ENCODE measurements at regions not wholly inside any gene's neighbourhood (a gene's known extent, or its start where the extent isn't known, plus 50 kb on each side); places are given as distances from the start of the nearest gene placed in this dataset.

DNA sequence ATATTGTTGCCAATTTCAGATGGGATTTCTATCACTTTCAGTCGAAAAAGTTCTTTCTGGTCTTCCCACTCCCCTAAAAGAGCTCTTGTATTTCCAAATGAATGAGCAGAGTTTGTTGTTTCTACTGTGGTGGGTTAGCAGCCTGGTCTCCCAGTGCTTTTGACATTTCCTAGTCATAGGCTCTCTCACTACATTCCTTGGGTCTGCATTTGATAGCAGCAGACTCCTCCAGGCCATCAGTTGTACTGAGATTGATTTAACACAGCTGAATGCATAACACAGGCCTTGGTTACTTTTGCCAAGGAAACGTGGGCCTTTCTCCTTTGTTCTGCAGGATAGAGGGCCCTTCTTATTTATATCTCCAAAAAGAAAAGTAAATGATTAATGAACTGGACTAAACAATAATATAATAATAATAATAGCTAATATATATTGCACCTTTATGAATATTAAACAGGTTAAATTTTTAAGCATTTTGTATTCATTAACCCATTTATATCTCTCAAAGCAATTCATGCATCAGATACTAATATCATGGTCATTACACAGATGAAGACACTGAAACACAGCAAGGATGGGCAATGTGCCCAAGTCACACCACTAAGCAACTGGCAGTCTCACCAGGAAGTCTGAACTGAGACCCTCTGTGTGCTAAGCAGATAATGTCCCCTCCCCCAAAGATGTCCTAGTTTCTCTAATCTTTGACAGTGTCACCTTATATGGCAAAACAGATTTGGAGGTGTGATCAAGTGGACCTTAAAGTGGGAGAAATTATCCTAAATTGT, 1579.2 kb downstream of the AACS start:
- no peak overlapping the region for H3T11ph ChIP-seq (ENCODE audit: low read length)
- no peaks in the 10 kb centered on the region for H3K79me2 ChIP-seq (ENCODE audit: insufficient read depth, low read length)
- Mint-ChIP-seq H3K9me3 (peaks cover 4 to 30% of the 10 kb centered on the region in 2 experiments; a peak in 4 of 5 replicates), H3K36me3 (ENCODE audit: insufficient read depth in 1 of 3, low read depth in 3 of 3) (peaks cover 2 to 5% (median 3%) of the 10 kb centered on the region in 3 experiments; a peak in 4 of 7 replicates), H3K27ac (peak overlapping the region in 1 of 3 experiments; percentile 61; a peak in 1 of 7 replicates), H3K27me3 (ENCODE audit: low read depth) (no peaks in the 10 kb centered on the region), H3K4me1 (no peaks in the 10 kb centered on the region), H3K4me3 (no peak overlapping the region)
- no peaks in the 10 kb centered on the region for H3K23me2 ChIP-seq (ENCODE audit: insufficient read length, low read depth, low read length, poor library complexity, severe bottlenecking)
- H2BK120ac ChIP-seq (ENCODE audit: low read depth, low read length, poor library complexity, severe bottlenecking): no peak overlapping the region
- H4K5ac ChIP-seq (ENCODE audit: insufficient read length, low read depth, low read length): no peak overlapping the region
- no peaks in the 10 kb centered on the region for H3K9me3 ChIP-seq (ENCODE audit: control insufficient read depth, low read depth, low read length)
- no peak overlapping the region for H2BK15ac ChIP-seq (ENCODE audit: low read depth, low read length)
- H4K20me1 ChIP-seq (ENCODE audit: control insufficient read depth, insufficient read depth, insufficient read length): no peaks in the 10 kb centered on the region
- H3K14ac ChIP-seq (ENCODE audit: insufficient read depth, low read length): no peak overlapping the region
- H3K23ac ChIP-seq (ENCODE audit: insufficient read length, low read depth, low read length): no peak overlapping the region
- H4K91ac ChIP-seq (ENCODE audit: insufficient read length, low read depth, low read length): no peak overlapping the region
- H2AK5ac ChIP-seq (ENCODE audit: insufficient read length, low read length): no peak overlapping the region
- no peak overlapping the region for H3K4ac ChIP-seq (ENCODE audit: low read depth, low read length)
- TF ChIP-seq, protein P1, sequence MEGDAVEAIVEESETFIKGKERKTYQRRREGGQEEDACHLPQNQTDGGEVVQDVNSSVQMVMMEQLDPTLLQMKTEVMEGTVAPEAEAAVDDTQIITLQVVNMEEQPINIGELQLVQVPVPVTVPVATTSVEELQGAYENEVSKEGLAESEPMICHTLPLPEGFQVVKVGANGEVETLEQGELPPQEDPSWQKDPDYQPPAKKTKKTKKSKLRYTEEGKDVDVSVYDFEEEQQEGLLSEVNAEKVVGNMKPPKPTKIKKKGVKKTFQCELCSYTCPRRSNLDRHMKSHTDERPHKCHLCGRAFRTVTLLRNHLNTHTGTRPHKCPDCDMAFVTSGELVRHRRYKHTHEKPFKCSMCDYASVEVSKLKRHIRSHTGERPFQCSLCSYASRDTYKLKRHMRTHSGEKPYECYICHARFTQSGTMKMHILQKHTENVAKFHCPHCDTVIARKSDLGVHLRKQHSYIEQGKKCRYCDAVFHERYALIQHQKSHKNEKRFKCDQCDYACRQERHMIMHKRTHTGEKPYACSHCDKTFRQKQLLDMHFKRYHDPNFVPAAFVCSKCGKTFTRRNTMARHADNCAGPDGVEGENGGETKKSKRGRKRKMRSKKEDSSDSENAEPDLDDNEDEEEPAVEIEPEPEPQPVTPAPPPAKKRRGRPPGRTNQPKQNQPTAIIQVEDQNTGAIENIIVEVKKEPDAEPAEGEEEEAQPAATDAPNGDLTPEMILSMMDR (conservative IDR thresholded peaks at IDR 0.05): no peak
- no peak for DNase-seq
- no CpG with 5 or more reads among the region's 2 CpGs for WGBS (ENCODE audit: extremely low coverage, insufficient read length, low lambda C conversion rate)
- H3K4me1 ChIP-seq (ENCODE audit: insufficient read depth, low read length): no peaks in the 10 kb centered on the region
- no peak overlapping the region for H2AFZ ChIP-seq (ENCODE audit: low read length)
- H3K56ac ChIP-seq (ENCODE audit: insufficient read length, low read depth, low read length): no peak overlapping the region
- no peak overlapping the region for H3K18ac ChIP-seq (ENCODE audit: insufficient read length, low read depth, low read length)
- H3K79me1 ChIP-seq (ENCODE audit: insufficient read depth, low read depth, low read length, poor library complexity, severe bottlenecking): no peaks in the 10 kb centered on the region
- no peak overlapping the region for H2BK5ac ChIP-seq (ENCODE audit: insufficient read length, low read length)
- no peaks in the 10 kb centered on the region for H3K27me3 ChIP-seq (ENCODE audit: insufficient read depth, low read length)
- H2BK20ac ChIP-seq (ENCODE audit: low read depth, low read length, poor library complexity, severe bottlenecking): no peak overlapping the region
- no peak overlapping the region for H3K27ac ChIP-seq (ENCODE audit: insufficient read length, low read depth, low read length)
- H4K8ac ChIP-seq (replicated peaks; ENCODE audit: insufficient read length, low read depth, low read length): no peak overlapping the region
- no peak overlapping the region for H3K4me2 ChIP-seq (ENCODE audit: insufficient read depth, insufficient read length, low read length)
- H2BK12ac ChIP-seq (ENCODE audit: insufficient read length, low read depth, low read length): no peak overlapping the region
- H3K9ac ChIP-seq (ENCODE audit: extremely low read depth, insufficient read length, low read length): no peak overlapping the region

All from H9 (cell line).